ENCODE measurements at regions not wholly inside any gene's neighbourhood (a gene's known extent, or its start where the extent isn't known, plus 50 kb on each side); places are given as distances from the start of the nearest gene placed in this dataset.

GRCh38 chr2:64754570-64754969 lies 100.9 kb upstream of the SERTAD2 start:
- no peak for TF ChIP-seq EZH2 (IDR thresholded peaks at IDR 0.05; ENCODE audit: insufficient read depth, poor library complexity, severe bottlenecking)
- no peak for TF ChIP-seq EZH2phosphoT487 (IDR thresholded peaks at IDR 0.05; ENCODE audit: insufficient read depth, low read depth)
